LoVo (cell line): ENCODE measurements at regions not wholly inside any gene's neighbourhood (a gene's known extent, or its start where the extent isn't known, plus 50 kb on each side); places are given as distances from the start of the nearest gene placed in this dataset.

Experiments
- DNase-seq: peaks from one replicate; pipeline ENCODE4 v3.0.0-alpha.2; 2016; ENCODE audit warnings: low spot score

DNA sequence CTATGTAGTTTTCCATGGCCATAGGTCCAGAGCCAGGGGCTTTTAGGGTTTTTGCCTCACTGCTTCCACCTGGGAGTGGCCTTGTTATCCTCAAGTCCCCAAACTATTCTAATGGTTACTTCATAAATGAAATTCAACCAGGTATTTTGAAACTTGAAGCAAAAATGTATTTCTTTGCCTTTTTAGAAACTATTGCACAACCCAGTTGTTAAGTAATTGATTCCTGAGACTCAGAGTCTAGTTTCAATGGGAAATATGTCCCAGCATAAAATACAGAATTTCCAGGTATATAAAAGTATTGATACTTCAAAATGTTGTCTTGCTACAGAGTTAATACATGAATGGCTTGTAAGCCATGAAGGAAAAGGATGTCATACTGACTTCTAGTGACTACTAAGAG, 456.2 kb upstream of the DAB2 start:
- no peak for DNase-seq

DNA sequence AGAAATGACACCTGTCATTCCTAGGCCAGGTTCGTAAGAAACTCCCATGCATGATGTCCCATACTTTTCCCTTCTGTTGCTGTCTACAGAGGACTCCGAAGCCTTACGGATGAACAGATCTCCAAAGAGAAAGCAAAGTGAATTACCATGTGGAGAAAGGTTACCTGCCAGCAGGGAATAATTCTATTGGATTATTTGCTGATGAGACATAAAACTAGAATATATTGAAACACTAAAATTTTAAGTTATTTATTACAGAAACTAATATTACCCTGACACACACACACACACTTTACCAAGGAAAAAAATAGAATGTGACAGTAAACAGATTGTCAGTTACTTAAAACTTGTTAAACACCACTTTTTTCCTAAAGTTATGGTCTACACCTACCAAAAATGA, 452.7 kb upstream of the DAB2 start:
- DNase-seq: no peak

DNA sequence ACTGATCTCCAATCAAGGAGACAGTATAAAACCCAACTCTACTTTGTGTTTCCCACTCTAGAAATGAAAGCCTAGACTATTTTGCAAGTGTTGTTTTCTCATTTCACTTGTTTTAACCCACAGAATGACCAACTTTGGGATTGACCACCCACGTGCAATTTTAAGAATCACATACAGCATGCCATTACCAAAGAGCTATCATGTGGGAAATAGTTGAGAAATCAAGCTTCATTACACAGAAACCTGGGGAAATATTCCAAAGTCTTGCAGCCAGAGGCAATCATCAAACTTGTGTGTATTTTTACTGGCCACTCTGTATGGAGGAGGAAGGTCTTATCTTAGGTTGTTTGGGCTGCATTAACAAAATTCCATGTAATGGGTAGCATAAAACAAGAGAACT, 451.4 kb upstream of the DAB2 start:
- DNase-seq: no peak

DNA sequence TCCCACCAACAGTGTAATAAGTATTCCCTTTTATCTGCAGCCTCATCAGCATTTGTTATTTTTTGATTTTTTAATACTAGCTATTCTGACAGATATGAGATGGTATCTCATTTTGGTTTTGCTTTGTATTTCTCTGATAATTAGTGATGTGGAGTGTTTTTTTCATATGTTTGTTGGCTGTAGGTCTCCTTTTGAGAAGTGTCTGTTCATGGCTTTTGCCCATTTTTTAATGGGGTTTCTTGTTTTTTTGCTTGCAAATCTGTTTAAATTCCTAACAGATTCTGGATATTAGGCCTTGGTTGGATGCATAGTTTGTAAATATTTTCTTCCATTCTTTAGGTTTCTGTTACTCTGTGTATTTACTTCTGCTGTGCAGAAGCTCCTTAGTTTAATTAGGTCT, 445.4 kb upstream of the DAB2 start:
- no peak for DNase-seq

DNA sequence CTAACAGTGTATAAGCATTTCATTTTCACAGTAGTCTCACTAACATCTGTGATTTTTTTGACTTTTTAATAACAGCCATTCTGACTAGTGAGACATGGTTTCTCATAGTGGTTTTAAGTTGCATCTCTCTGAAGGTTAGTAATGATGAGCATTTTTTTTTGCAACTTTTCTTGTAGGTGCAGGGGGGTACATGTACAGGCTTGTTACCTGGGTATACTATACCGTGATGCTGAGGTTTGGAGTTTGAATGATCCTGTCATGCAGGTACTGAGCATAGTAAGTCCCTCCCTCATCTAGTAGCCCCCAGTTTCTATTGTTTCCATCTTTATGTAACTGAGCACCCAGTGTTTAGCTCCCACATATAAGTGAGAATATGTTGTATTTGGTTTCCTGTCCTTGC, 444.6 kb upstream of the DAB2 start:
- DNase-seq: no peak

DNA sequence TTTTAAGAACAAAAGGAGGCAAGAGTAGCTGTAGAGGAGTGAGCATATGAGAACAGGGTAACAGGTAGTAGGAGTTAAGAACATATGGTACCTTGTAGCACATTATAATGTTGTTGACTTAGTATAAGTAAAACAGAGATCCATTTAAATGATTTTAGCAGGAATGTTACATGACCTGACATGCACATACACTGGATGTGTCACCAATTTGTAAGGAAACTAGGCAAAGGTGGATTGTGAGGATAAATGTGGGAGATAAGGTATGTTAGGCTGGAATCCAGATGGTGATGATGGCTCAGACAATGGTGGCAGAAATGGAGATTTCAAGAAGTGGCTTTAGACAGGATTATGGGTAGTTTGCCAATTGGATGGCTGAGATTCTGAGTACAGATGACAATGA, 443.1 kb upstream of the DAB2 start:
- no peak for DNase-seq

DNA sequence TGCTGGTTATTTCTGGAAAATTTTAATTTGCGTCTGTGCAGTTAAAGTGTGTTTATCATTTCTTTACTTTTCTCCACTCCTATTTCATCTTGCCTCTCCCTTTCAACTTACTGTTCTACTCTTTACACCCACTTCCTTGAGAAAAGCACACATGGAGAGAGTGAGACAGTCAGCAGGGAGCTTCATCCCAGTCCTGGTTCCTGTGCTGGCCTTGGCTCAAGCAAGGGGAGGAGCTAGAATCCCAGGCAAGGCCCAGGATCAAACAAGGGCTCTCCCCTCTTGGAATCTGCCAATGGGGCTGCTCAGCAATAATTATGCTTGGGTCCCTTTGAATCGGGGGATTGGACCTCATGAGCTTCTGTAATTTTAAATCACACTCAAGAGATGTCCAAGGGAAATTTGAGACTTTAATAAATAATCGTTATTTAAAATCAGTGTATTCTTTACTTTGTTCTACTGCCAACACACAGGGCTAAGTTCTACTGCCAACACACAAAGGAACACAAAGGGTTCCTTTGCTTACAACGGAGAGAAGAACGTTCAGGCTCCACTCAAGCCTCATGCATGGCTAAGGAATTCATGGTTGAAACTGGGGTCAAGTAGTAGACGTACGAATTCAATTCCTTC, 439.3 kb upstream of the DAB2 start:
- no peak for DNase-seq

DNA sequence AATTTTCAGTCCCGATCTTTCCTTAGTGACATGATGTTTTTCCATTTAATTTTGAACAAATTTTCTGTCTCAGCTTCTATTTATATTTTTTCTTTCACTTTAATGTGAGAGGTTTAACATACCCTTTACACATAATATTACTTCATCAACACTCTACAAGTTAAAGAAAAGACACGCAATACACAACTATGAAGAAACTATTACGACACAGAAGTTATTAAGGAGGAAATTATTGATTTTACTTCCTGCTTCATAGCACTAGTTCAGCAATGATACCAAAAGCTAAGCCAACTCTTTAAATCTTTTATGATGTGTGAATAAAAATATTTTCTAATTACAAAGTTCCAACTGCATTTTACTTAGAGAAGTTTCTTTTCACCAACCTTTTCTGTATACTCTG, 432.3 kb upstream of the DAB2 start:
- no peak for DNase-seq

DNA sequence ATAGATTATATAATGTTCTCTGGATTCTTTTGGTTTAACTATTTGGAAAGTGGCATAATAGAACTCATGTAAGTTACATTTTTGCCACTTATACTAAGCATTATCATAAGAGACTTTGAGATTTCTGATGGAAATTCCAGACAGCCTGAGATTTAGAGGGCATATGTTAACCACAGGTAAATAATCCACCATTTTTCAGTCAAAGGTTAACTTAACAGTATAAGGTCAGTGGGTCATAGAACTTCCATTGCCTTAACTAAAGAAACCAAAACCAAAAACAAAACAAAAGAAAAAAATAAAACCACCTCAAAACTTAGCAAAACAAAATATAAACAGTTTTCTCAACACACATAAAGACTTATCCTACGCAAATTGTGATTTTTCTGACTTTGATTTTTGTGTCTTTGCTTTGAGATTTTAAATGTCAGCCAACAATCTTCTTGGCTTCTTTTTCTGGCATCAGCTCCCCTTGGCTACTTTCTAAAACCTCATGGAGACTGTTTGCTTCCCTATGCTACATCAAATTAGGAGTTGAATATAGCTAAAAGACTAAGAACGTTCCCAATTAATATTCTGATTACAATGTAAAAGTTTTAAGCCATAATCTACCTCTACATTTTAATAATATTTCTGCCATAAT, 430.1 kb upstream of the DAB2 start:
- DNase-seq: no peak

DNA sequence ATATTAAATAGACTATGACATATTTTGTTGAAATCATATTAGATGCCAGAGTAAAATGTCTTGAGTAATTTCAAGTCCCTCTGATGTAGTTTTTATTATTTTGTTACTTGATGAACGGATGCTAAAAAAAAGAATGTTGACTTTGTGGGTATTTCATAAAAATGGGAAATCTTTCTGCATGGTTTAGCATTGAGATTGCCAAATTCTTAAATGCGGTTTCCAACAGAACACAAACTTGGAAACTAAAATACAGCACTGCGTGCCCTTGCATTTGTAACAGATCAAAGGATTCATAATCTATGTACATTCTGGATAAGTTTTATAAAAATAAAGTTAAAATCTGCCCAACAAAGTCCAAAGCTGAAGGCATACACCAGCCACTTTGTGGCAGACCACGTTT, 425.5 kb upstream of the DAB2 start:
- no peak for DNase-seq

DNA sequence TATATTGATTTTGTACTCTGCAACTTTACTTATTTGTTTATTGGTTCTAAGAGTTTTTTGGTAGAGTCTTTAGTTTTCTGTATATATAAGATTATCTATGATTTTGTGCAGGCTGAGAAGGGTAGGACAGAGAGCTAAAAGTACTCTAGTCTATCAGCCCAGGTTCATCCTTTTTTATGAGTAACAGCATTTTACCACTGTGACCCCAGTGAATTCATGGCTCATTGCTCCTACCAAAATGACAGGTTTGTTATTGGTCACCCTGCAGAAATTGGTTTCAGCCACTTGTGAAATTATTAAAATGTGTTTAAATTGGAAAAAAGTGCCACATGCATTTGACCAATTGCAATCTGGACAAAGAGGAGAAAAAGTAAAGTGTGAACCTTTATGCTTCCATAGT, 421.4 kb upstream of the DAB2 start:
- no peak for DNase-seq

DNA sequence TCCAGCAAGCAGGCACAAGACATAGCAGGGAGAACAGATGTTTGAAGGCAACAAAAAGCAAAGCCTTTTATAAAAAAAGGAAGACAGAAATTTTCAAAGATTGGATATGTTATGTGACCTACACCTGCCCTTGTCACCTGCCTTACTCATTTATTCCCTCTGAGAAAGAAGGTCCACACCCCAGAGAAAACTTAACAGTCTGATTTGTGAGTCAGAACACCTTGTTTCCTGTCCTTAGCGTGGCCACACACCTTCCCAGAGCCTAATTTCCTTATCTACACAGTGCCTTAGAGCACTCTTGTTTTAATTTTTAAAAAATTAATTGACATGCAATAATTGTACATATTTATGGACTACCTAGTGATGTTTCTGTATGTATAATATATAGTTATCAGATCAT, 419.0 kb upstream of the DAB2 start:
- DNase-seq: no peak

DNA sequence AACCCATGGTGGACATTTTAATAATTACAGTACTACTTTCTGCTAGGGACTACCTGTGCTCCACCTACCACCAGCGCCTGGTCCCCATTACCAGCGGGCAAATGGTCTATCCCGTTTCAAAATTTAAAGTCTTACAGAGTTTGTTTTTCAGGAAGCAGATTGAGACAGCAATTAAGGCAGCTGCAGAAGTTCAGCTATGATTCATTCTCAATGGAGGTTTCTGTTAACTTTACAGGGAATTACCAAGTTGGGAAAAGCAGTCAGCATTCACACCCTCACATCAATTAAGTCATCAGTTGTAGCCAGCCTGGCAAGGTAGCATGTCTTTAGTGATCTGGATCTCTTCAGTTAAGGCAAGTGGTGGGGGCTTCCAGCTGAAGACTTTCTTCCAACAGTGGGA, 410.6 kb upstream of the DAB2 start:
- no peak for DNase-seq

DNA sequence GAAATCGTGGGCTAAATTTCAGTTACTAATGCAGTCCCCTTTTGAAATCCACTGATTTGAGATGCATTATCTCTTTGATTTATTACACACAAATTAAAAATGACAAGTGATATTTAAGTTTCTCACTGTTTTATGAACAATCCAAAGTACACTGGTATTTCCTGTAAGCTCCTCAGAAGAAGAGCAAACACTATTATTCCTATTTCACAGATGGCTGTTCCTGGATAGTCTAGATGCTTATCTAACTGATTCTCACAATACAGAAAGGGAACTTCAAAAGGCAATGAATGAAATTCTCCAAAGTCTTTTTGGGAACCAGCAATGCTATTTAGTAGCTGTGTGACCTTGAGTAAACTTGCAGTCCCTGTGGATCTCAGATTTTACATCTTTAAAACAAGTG, 404.7 kb upstream of the DAB2 start:
- no peak for DNase-seq

DNA sequence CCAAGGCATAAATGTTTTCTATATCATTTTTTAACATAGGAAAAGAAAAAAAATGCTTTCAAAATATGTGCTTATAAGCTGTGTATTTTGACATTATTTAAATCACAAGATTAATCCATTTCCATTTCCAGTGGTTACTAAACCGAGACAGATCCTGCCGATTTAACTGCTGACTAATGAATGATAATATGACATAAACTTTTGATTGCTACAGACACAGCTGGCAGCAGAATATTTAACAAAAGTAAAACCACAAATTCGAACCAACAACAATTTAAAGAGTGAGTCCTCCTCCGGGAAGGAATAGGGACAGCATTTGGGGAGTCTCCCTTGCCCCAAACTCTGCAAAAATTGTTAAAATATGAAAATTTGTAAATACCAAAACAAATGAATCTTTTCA, 401.3 kb upstream of the DAB2 start:
- DNase-seq: no peak

DNA sequence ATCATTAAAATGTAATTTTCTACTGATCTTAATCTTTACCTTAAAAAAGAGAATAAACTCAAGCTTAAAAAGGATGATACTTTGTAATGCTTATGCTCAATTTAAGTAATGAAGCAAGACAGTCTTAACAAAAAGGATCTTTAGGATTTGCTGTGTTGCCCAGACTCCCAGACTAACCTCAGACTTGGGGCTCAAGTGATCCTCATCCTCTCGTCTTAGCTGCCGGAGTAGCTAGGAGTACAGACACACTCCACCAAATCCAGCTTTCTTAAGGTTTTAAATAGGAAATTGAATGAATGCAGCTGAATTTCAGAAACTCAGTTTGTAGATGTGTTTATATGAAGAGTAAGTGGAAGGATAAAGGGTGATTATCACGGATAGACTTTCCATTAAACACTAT, 400.5 kb upstream of the DAB2 start:
- no peak for DNase-seq

DNA sequence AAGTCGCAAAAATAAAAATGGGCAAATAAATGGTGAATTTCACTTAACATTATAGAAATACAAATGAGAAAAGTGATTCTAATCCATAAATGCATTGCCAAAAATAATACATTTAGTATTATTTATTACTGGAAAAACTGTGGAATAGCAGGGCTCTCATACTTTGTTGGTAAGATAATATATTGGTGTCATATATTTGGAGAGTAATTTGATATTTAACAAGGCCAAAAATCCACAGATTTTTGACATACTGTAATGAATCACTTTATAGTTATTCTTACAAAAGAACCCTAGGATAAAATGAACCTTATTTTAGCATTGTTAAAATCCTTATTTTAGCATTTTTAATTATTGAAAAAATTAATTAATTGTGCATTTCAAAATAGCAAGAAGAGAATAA, 397.2 kb upstream of the DAB2 start:
- DNase-seq: no peak

DNA sequence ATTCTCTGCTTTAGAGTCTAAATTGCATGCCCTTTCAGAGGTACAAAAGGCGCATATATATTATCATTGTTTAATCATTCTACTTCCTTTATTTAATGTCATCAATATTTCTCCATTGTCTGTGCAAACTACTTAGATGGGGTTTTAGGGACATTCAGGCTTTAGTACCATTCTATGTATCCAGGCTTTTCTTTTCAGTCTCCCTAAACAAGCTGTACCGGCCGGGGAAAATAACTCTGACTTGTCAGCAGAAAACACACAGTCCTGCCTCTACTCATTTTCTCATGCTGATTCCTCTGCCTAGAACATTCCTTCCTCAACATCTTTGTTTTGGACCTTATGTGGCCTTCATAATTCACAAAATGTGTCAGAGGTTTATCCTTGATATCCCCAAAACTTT, 392.1 kb upstream of the DAB2 start:
- no peak for DNase-seq

DNA sequence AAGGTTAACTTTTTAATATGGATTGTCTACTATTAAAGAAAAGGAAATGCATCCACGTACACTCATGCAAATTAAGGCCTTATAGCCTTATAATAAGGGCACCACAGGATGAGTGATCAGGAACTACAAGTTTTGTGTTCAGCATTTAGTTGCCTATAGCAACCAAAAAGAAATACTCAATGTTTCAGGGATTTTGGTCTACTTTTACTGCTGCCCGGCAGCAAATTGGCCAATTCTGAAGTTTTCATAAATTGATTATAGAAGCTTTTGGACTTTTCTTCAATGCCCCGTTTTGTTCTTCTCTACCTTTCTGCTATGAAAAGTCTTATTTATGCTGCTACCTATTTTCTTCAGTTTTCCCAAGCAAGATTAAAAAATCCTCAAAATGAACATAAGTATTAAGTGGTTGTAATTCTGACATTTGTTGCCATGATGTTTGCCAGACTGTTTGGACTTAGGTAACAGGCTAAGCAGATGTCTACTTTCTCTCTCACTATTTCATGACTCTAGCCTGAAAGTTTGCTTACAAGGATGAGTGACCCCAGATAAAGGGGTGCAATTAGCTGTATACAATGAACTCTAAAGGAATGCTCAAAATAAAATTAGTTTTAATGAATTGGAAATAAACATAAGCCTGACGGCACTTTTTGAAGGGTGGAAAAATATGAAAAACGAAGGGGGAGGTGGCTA, 391.5 kb upstream of the DAB2 start:
- no peak for DNase-seq

DNA sequence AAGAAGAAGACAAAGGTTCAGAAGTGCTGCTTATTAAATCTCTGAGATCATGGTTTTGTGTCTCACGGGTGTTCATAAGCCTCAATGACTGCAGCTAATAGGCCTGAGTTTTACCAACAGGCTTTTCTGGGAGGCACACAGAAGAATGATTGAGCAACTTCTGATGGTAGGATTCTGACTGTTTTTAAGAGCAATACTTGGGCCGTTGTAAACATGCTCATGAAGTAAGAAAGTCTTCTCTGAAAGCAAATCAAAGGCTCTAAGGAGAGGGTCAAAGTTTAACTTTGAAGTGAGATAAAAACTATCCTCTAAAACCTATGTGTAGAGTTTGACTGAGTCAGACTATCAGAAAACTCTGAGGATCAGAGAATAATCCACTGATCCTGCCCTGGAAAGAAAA, 390.9 kb upstream of the DAB2 start:
- DNase-seq: no peak

DNA sequence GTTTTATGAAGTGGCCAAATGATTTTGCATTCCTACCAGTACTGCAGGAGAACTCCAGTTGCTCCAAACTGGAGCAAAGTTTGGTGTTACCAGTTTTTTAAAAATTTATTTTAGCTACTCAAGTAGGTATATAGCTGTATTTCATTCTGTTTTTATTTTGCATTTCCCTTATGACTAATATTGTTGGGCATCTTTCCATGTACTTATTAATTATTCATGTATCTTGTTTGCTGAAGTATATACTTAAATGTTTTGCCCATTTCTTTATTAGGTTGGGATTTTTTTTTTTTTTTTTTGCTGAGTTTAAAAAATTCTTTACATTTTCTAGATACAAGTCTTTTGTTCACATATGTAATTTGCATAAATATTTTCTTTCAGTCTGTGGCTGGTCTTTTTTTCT, 386.6 kb upstream of the DAB2 start:
- DNase-seq: no peak

DNA sequence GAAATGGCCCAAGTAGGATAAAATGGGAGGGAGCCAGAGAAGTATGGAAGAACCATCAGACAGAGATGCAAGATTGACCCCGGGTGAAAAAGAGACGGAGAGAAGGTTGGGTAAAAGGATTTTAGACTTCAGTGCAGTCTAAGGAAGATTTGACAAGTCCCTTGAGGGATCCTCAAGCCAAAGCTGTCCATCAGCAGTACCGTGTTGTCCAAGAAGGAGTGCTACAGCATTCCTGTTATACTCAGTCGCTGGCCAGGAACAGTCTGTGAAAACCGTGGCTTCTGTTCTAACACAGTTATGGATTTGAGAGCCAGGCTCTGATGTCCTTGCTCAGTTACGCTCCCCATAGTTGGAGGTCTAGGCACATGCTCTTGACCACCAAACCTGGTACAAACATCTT, 383.9 kb upstream of the DAB2 start:
- no peak for DNase-seq

DNA sequence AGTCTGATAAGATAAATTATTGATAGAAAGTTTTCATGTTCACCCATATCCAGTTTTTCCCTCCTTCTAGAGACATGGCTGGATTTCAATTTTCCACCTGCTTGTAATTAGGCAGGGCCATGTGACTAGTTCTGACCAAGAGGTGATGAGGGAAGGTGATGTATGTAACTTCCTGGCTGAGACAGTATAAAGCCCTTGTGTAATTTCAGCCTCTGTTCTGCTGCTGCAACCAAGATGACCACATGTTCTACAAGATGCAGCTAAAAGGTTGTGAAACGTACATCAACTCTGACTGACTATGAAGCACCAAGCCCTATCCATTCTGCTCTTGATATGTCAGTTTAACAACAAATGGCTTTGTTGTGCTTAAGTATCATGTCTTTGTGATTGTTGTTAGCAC, 376.5 kb upstream of the DAB2 start:
- no peak for DNase-seq

DNA sequence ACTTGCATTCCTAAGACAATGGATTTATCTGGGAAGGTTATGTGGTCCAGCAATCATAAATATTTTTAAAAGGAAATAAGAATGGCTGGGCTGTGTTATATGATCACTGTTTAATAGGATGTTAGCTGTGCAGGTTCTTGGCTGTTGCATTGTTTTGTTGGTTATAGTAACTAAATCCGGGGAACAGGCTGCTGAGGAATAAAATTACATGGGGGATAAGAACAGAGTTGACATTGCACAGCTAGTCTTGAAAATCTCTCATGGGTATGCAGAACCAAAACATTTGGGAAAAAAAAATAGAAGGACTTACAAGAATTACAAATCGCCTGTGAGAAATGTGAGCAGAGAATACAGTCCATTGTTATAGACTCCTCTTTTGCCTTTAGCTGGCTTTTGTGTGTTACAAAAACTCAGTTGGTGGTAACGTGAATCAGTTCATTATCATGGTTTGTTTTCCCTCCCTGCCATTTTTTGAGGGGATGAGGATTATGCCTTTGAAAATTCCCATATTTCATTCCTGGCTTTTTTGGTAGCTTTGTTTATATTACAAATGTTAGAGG, 375.3 kb upstream of the DAB2 start:
- no peak for DNase-seq
